HEK293 (cell line): ENCODE measurements at regions not wholly inside any gene's neighbourhood (a gene's known extent, or its start where the extent isn't known, plus 50 kb on each side); places are given as distances from the start of the nearest gene placed in this dataset.

Source experiments
- BCL11B ChIP-seq: fragments of 450-650 bp; formaldehyde crosslinking; IDR thresholded peaks from 2 replicates; pipeline ENCODE4 v1.5.1; 2016; ENCODE audit warnings: low read depth, missing biosample characterization, missing genetic modification characterization
- ZNF596 ChIP-seq: fragments of 450-650 bp; IDR thresholded peaks from 2 replicates; pipeline ENCODE4 v1.5.0; 2018; ENCODE audit warnings: missing biosample characterization, mild to moderate bottlenecking, missing genetic modification characterization, moderate library complexity

- TF ChIP-seq ZNF596 (tag by site-specific recombination) (no peak), BCL11B (tag by site-specific recombination) (no peak)
Measured at GRCh38 chr2:56576001-56576400, 392.2 kb downstream of the CCDC85A start.
